Stimulated activated CD8-positive, alpha-beta memory T cell treated with anti-CD3 and anti-CD28 coated beads, Interleukin-7, amount 100 ng/mL, for 24 hours (primary cell): ENCODE measurements at regions not wholly inside any gene's neighbourhood (a gene's known extent, or its start where the extent isn't known, plus 50 kb on each side); places are given as distances from the start of the nearest gene placed in this dataset.
"Not testable (repeated sequence)": the region's sequence is repeated elsewhere in the genome, so short reads cannot be mapped to it uniquely, and the experiment has no call there.

Experiments
- DNase-seq: peaks from one replicate; pipeline ENCODE4 v3.0.0-alpha.2; 2020; ENCODE audit warnings: low read depth

GRCh38 chr3:103787164-103787871, 1352.5 kb downstream of the ZPLD1 start:
- DNase-seq = no peak

GRCh38 chr3:103787879-103788278, 1353.1 kb downstream of the ZPLD1 start:
- no peak for DNase-seq

GRCh38 chr3:103791786-103792515, 1357.1 kb downstream of the ZPLD1 start:
- no peak for DNase-seq

- DNase-seq = no peak
Measured at GRCh38 chr3:103794656-103795055, 1359.8 kb downstream of the ZPLD1 start.

- no peak for DNase-seq
Measured at GRCh38 chr3:103796068-103796467, 1361.3 kb downstream of the ZPLD1 start.

- DNase-seq = no peak
Measured at GRCh38 chr3:103803787-103804186, 1369.0 kb downstream of the ZPLD1 start.

- no peak for DNase-seq
Measured at GRCh38 chr3:103810167-103810566, 1375.4 kb downstream of the ZPLD1 start.

- DNase-seq = no peak
Measured at GRCh38 chr3:103813955-103814354, 1379.1 kb downstream of the ZPLD1 start.

- DNase-seq = no peak
Measured at GRCh38 chr3:103818398-103818797, 1383.6 kb downstream of the ZPLD1 start.

- DNase-seq = no peak
Measured at GRCh38 chr3:103818800-103819199, 1384.0 kb downstream of the ZPLD1 start.

- no peak for DNase-seq
Measured at GRCh38 chr3:103825586-103825985, 1390.8 kb downstream of the ZPLD1 start.

- no peak for DNase-seq
Measured at GRCh38 chr3:103829723-103830326, 1395.0 kb downstream of the ZPLD1 start.

GRCh38 chr3:103847081-103848062, 1412.6 kb downstream of the ZPLD1 start:
- DNase-seq = no peak

- DNase-seq = no peak
Measured at GRCh38 chr3:103851793-103852192, 1417.0 kb downstream of the ZPLD1 start.

- no peak for DNase-seq
Measured at GRCh38 chr3:103862415-103862814, 1427.6 kb downstream of the ZPLD1 start.

GRCh38 chr3:103863381-103863780, 1428.6 kb downstream of the ZPLD1 start:
- DNase-seq = no peak

GRCh38 chr3:103866113-103866512, 1431.3 kb downstream of the ZPLD1 start:
- DNase-seq = no peak

- no peak for DNase-seq
Measured at GRCh38 chr3:103873021-103873420, 1438.2 kb downstream of the ZPLD1 start.

- no peak for DNase-seq
Measured at GRCh38 chr3:103873897-103874545, 1439.2 kb downstream of the ZPLD1 start.

GRCh38 chr3:103881809-103882208, 1447.0 kb downstream of the ZPLD1 start:
- not testable (repeated sequence) for DNase-seq

GRCh38 chr3:103889675-103890074, 1454.9 kb downstream of the ZPLD1 start:
- no peak for DNase-seq
